Retinal pigment epithelial cell (primary cell): ENCODE measurements at regions not wholly inside any gene's neighbourhood (a gene's known extent, or its start where the extent isn't known, plus 50 kb on each side); places are given as distances from the start of the nearest gene placed in this dataset.

Experiments used
- DNase-seq: peaks from one replicate; pipeline ENCODE4 v3.0.0-alpha.2; 2010; ENCODE audit warnings: low read depth
- H3K4me3 ChIP-seq: 2 replicates; pipeline ENCODE4 v1.5.1; 2011; ENCODE audit warnings: mild to moderate bottlenecking, low read length, control low read depth, moderate library complexity
- TF ChIP-seq, protein P1 (sequence below): conservative IDR thresholded peaks from 2 replicates; pipeline ENCODE4 v1.5.1; 2011; ENCODE audit warnings: low read depth, low read length, control low read depth, inconsistent platforms

DNA sequence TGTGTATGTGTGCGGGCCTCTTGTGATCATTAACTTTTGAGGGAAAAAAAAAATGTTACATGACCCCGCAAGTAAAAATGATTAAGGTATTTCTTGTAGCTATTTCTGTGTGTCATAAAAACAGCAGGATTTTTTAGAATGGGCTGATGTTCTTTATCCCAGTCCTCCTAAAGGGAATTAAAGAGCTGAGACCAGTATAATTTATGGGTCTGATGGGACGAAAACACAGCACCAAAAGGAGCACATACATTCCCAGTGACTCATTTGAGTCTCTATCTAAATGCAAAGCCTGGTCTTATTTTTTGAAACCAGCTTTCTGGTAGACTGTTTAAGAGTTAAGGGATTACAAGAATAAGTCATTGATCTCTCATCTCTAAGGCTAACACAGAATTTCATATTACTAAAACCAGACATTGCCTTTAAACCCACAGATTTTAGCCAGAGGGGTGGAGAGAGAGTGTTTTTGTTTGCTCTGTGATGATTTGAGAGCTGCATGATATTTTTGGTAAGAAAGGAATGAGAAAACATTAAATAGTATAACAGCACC, 342.3 kb upstream of the EPHA4 start:
- DNase-seq, result no peak
- H3K4me3 ChIP-seq, result no peak overlapping the region
- TF ChIP-seq, protein P1, sequence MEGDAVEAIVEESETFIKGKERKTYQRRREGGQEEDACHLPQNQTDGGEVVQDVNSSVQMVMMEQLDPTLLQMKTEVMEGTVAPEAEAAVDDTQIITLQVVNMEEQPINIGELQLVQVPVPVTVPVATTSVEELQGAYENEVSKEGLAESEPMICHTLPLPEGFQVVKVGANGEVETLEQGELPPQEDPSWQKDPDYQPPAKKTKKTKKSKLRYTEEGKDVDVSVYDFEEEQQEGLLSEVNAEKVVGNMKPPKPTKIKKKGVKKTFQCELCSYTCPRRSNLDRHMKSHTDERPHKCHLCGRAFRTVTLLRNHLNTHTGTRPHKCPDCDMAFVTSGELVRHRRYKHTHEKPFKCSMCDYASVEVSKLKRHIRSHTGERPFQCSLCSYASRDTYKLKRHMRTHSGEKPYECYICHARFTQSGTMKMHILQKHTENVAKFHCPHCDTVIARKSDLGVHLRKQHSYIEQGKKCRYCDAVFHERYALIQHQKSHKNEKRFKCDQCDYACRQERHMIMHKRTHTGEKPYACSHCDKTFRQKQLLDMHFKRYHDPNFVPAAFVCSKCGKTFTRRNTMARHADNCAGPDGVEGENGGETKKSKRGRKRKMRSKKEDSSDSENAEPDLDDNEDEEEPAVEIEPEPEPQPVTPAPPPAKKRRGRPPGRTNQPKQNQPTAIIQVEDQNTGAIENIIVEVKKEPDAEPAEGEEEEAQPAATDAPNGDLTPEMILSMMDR, result no peak

DNA sequence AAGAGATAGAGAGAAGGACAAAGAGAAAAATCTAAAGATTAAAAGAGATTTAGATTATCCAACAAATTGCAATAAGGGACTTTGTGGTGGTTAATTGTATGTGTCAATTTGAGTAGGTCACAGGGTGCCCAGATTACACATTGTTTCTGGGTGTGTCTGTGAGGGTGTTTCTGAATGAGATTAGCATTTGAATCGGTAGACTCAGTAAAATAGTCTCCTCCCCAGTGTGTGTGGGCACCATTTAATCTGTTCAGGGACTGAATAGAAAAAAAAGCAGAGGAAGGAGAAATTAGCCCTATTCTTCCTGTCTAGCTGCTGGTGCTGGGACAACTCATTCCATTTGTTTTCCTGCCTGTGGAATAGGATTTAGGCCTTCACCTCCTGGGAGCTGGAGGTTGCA, 339.8 kb upstream of the EPHA4 start:
- no peak overlapping the region for H3K4me3 ChIP-seq
- TF ChIP-seq, protein P1, result no peak
- DNase-seq, result no peak

DNA sequence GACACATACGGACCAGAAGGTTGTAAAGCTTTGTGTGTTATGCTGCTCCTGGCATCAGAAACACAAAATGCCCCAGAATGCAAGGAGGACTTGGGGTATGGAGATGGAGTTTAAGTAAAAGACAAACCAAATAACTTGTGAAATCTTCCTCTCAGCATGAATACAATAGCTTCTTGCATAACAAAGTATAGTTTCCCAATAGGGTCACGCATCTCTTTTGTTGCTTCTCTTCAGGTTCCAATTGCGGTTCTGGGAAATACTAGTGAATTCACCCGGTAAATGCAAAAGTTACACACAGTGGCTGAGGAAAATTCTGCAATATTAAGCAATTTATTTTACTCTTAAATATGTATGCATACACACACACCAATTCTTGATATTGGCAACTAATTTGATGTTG, 339.2 kb upstream of the EPHA4 start:
- DNase-seq, result no peak
- TF ChIP-seq, protein P1, result no peak
- no peak overlapping the region for H3K4me3 ChIP-seq

DNA sequence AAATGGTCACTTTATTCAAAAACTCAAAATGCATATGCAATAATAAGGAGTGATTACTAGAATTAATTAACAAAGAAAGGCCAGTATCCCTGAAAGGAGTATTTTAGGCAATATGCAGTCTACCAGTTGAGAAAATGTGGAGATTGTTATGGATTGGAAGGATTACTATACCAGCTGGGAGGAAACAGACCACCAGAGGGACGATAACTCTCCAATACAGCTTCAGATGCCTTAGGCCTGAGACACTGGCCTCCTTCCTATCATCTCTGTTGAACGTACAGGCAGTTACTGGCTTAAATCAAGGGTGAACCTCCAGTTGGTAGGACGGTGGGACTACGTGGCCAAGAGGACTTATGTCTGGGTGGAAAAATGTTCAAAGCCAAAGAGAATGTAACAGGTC, 336.4 kb upstream of the EPHA4 start:
- DNase-seq, result no peak
- TF ChIP-seq, protein P1, result no peak
- H3K4me3 ChIP-seq, result no peak overlapping the region

DNA sequence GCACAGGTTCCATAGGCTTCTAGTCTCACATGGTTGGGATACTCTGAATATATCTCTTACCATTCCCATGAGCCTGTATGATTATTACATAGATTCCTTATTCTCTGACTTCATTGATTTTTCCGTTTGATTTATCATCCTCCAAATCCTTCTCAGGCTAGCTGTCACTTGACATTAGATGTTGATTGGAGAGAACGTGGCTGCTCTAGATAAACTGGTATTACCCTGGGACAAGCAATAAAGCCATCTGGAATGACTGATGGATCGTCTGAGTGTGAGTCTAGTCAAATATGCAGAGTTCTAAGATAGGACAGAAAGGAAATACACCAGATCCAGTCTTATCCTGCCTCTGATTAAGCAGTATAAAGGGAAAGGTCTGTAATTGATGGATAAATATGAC, 325.6 kb upstream of the EPHA4 start:
- TF ChIP-seq, protein P1, result no peak
- no peak overlapping the region for H3K4me3 ChIP-seq
- no peak for DNase-seq

DNA sequence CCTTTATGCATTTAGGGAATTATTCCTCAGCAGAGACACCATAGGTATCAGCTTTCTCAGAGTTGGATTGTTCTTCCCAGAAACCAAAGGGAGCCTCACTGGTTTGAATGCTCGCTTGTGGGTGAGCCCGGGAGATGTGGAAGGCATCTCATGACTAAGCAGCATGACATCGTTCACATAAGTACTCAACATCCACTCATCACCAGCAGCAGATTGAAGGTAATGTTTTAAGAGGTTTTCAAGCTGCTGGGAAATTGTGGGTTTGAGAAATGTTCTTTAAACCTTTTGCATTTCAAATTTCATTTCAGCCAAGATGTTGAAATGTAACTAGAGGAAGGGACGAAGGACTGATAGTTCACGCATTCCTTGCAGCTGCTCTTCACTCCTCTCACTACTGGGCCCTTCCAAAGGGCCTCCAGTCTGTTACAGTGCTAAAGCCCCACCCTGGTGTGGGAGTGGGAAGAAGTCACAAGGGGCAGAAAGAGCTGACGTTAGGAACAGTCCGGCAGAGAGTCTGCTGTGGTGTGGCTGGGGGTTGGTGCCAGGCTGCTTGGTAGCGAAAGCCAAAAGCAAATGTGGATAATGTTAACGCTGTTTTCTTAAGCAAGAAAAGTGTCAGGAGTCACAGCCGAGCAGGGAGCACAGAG, 324.5 kb upstream of the EPHA4 start:
- DNase-seq, result no peak
- H3K4me3 ChIP-seq, result no peak overlapping the region
- TF ChIP-seq, protein P1, result no peak
